ENCODE measurements at regions not wholly inside any gene's neighbourhood (a gene's known extent, or its start where the extent isn't known, plus 50 kb on each side); places are given as distances from the start of the nearest gene placed in this dataset.

DNA sequence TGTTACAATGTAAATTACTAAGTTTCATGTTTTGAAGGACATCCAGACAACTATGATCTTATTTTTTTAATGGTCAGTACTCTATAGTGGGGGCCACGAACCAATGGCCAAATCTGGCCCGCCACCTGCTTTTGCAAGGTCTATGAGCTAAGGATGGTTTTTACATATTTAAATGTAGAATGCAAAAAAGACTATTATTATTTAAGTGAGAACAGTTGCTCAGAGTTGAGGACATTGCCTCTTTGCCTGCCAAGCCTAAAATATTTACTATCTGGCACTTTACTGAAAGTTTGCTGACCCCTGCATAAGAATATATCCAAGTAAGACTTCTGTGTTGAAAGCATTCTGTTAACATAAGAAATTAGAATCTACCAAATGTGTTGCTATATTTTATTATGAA is 163.7 kb upstream of the MDFIC2 start (continued):
- no peak for TF ChIP-seq SIN3A (IDR thresholded peaks at IDR 0.05; ENCODE audit: borderline replicate concordance, low read depth, low read length)

DNA sequence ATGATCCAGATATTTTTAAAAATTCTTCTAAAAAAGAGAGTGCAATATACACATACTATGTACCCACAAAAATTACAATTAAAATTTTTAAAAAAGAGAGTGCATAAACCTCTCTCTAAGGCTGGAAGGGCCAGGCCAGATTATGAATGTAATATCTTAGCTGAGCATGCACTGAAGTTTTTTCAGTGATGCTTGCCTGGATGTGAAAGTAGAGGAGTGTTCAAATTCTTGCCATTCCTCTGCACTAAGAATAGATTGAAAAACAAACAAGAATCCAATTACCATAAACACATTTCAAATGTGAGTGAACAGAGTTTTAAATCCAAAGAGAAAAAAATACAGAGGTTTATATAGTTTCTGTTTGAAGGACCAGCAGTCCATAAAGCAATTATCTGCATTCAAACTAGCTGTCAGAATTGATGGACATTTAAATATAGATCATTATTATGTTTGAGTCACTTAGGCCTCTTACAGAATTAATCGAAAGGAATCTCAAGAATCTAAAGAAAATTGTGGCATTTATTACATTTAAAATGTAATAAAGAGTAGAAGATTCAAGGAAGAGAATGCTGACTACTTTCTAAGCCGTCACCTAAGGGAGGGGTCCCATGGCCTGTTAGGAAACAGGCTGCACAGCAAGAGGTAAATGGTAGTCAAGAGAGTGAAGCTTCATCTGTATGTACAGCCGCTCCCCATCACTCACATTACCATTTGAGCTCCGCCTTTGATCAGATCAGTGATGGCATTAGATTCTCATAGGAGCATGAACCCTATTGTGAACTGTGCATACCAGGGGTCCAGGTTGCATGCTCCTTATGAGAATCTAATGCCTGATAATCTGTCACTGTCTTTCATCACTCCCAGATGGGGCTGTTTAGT is 159.3 kb upstream of the MDFIC2 start:
- no peaks in the 10 kb centered on the region for H3K79me2 ChIP-seq (ENCODE audit: insufficient read depth)
- TF ChIP-seq FOXJ3 (CRISPR knock-in tag; IDR thresholded peaks at IDR 0.05): no peak
- TF ChIP-seq, protein P1, sequence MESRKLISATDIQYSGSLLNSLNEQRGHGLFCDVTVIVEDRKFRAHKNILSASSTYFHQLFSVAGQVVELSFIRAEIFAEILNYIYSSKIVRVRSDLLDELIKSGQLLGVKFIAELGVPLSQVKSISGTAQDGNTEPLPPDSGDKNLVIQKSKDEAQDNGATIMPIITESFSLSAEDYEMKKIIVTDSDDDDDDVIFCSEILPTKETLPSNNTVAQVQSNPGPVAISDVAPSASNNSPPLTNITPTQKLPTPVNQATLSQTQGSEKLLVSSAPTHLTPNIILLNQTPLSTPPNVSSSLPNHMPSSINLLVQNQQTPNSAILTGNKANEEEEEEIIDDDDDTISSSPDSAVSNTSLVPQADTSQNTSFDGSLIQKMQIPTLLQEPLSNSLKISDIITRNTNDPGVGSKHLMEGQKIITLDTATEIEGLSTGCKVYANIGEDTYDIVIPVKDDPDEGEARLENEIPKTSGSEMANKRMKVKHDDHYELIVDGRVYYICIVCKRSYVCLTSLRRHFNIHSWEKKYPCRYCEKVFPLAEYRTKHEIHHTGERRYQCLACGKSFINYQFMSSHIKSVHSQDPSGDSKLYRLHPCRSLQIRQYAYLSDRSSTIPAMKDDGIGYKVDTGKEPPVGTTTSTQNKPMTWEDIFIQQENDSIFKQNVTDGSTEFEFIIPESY (IDR thresholded peaks at IDR 0.05; ENCODE audit: borderline replicate concordance, low read depth): no peak
- no peak overlapping the region for H2AFZ ChIP-seq (ENCODE audit: low read depth)
- H3K4me3 ChIP-seq (ENCODE audit: low read depth in 2 of 2, low read length in 1 of 2): no peak overlapping the region
- CTCF ChIA-PET: interaction anchor here (0.8 kb wide), 1 partner anchor 268 kb away, joined by 3 read pairs; no protein-coding TSS in a partner anchor
- H3K4me1 ChIP-seq (ENCODE audit: control insufficient read depth in 1 of 2, insufficient read depth in 2 of 2, low read depth in 1 of 2, low read length in 1 of 2): no peaks in the 10 kb centered on the region
- no peak overlapping the region for H3K9ac ChIP-seq
- no peak for DNase-seq
- no peaks in the 10 kb centered on the region for H3K9me3 ChIP-seq
- no peaks in the 10 kb centered on the region for H3K9me2 ChIP-seq
- no peak overlapping the region for H3K27ac ChIP-seq (ENCODE audit: low read depth in 2 of 2, low read length in 1 of 2)
- no peaks in the 10 kb centered on the region for H3K27me3 ChIP-seq (ENCODE audit: insufficient read depth)
- H3K36me3 ChIP-seq (replicated peaks in 1 of 2; ENCODE audit: control insufficient read depth in 1 of 2, insufficient read depth in 2 of 2, low read length in 1 of 2): no peaks in the 10 kb centered on the region
- H3K4me2 ChIP-seq: no peak overlapping the region
- H3F3A ChIP-seq (replicated peaks; ENCODE audit: insufficient read depth): no peaks in the 10 kb centered on the region
- POLR2A ChIA-PET: no interaction called here
- 32% methylated on average over 4 of the region's 4 CpGs for WGBS (ENCODE audit: low lambda C conversion rate)
- H4K20me1 ChIP-seq (ENCODE audit: insufficient read depth): no peaks in the 10 kb centered on the region

DNA sequence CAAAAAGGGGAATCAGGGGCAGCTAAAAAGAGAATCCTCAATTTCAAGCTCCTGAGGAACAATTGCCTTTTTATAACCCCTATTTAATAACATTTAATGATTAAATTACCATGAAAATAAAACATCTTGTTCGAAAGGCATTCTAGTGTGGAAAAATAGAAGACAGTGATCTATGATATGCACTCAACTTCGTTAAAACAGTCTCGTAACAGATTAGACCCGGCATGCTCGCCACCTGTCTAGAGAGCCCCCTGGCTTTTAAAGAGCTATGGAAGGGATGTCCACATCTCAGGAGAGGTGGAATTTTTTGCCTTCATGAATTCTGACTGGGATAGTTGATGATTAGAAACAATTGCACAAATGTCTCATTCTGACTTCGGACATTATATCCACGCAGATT is 153.7 kb upstream of the MDFIC2 start:
- Histone ChIP-seq H3K4me1 (ENCODE audit: control insufficient read depth in 1 of 2, insufficient read depth in 2 of 2, low read depth in 1 of 2, low read length in 1 of 2) (no peaks in the 10 kb centered on the region), H3K27ac (ENCODE audit: low read depth in 2 of 2, low read length in 1 of 2) (no peak overlapping the region), H3K27me3 (ENCODE audit: insufficient read depth) (no peaks in the 10 kb centered on the region), H3K79me2 (ENCODE audit: insufficient read depth) (no peaks in the 10 kb centered on the region), H3K4me3 (ENCODE audit: low read depth in 2 of 2, low read length in 1 of 2) (no peak overlapping the region), H3K9ac (no peak overlapping the region), H3K9me2 (no peaks in the 10 kb centered on the region), H3K36me3 (replicated peaks in 1 of 2; ENCODE audit: control insufficient read depth in 1 of 2, insufficient read depth in 2 of 2, low read length in 1 of 2) (no peaks in the 10 kb centered on the region), H3K9me3 (no peaks in the 10 kb centered on the region), H4K20me1 (ENCODE audit: insufficient read depth) (no peaks in the 10 kb centered on the region), H2AFZ (ENCODE audit: low read depth) (no peak overlapping the region), H3F3A (replicated peaks; ENCODE audit: insufficient read depth) (no peaks in the 10 kb centered on the region), H3K4me2 (no peak overlapping the region)
- TF ChIP-seq SMC3 (IDR thresholded peaks at IDR 0.05; ENCODE audit: low read depth, low read length) (no peak), TAF1 (IDR thresholded peaks at IDR 0.05; ENCODE audit: borderline replicate concordance, low read depth, low read length) (no peak), MEF2A (IDR thresholded peaks at IDR 0.05; ENCODE audit: borderline replicate concordance, low read depth) (no peak)
- TF ChIP-seq, protein P2, sequence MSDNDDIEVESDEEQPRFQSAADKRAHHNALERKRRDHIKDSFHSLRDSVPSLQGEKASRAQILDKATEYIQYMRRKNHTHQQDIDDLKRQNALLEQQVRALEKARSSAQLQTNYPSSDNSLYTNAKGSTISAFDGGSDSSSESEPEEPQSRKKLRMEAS (IDR thresholded peaks at IDR 0.05; ENCODE audit: low read depth): no peak
- TF ChIP-seq, protein P3, sequence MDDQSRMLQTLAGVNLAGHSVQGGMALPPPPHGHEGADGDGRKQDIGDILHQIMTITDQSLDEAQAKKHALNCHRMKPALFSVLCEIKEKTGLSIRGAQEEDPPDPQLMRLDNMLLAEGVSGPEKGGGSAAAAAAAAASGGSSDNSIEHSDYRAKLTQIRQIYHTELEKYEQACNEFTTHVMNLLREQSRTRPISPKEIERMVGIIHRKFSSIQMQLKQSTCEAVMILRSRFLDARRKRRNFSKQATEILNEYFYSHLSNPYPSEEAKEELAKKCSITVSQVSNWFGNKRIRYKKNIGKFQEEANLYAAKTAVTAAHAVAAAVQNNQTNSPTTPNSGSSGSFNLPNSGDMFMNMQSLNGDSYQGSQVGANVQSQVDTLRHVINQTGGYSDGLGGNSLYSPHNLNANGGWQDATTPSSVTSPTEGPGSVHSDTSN (IDR thresholded peaks at IDR 0.05): no peak
- DNase-seq: no peak
- WGBS (ENCODE audit: low lambda C conversion rate): 44% methylated on average over 7 of the region's 7 CpGs
- ChIA-PET POLR2A (no interaction called here), CTCF (interaction anchor here (0.6 to 1.0 kb wide), 2 partner anchors 24 to 376 kb away, joined by 3 read pairs; no protein-coding TSS in a partner anchor)
